GM12891 (cell line): ENCODE measurements at regions not wholly inside any gene's neighbourhood (a gene's known extent, or its start where the extent isn't known, plus 50 kb on each side); places are given as distances from the start of the nearest gene placed in this dataset.

Experiments
- POLR2A ChIP-seq: IDR thresholded peaks from 2 replicates; pipeline ENCODE4 v1.6.1; 2011; ENCODE audit warnings: low read depth, low read length, control low read depth
- POLR2AphosphoS5 ChIP-seq: IDR thresholded peaks from 2 replicates; pipeline ENCODE4 v1.6.1; 2011; ENCODE audit warnings: low read depth, low read length, control low read depth
- SPI1 ChIP-seq: IDR thresholded peaks from 2 replicates; pipeline ENCODE4 v1.6.1; 2011; ENCODE audit warnings: low read depth, low read length, control low read depth
- TAF1 ChIP-seq: IDR thresholded peaks from 2 replicates; pipeline ENCODE4 v1.6.1; 2011; ENCODE audit warnings: low read depth, low read length, control low read depth

- no peak for TF ChIP-seq SPI1
- TF ChIP-seq TAF1: no peak
- TF ChIP-seq POLR2AphosphoS5: no peak
- no peak for TF ChIP-seq POLR2A
These were observed 283.8 kb upstream of the ROBO1 start for GRCh38 chr3:80051602-80051962.
